ENCODE measurements at regions not wholly inside any gene's neighbourhood (a gene's known extent, or its start where the extent isn't known, plus 50 kb on each side); places are given as distances from the start of the nearest gene placed in this dataset.

GRCh38 chr11:112829971-112830654 is 131.1 kb upstream of the NCAM1 start:
- intact Hi-C loops (cut with DNase I) = no loop called here
- H3K27me3 ChIP-seq = no peaks in the 10 kb centered on the region
- DNase-seq (ENCODE audit: extremely low spot score in 2 of 2) = no peak
- TF ChIP-seq POLR2AphosphoS5 (IDR thresholded peaks at IDR 0.05; ENCODE audit: insufficient read depth in 1 of 2, low read depth in 1 of 2) (no peak), POLR2A (IDR thresholded peaks at IDR 0.05) (no peak), CTCF (IDR thresholded peaks at IDR 0.05) (no peak)
- H3K9me3 ChIP-seq = no peaks in the 10 kb centered on the region
- H3K27ac ChIP-seq = no peak overlapping the region
- no peaks in the 10 kb centered on the region for H3K36me3 ChIP-seq
- no peak overlapping the region for H3K4me3 ChIP-seq
- H3K4me1 ChIP-seq = no peaks in the 10 kb centered on the region

GRCh38 chr11:112831041-112831440 is 130.2 kb upstream of the NCAM1 start:
- H3K4me1 ChIP-seq = no peaks in the 10 kb centered on the region
- no peaks in the 10 kb centered on the region for H3K9me3 ChIP-seq
- TF ChIP-seq POLR2AphosphoS5 (IDR thresholded peaks at IDR 0.05; ENCODE audit: insufficient read depth in 1 of 2, low read depth in 1 of 2) (no peak), CTCF (IDR thresholded peaks at IDR 0.05) (no peak), POLR2A (IDR thresholded peaks at IDR 0.05) (no peak)
- no peak overlapping the region for H3K4me3 ChIP-seq
- no peak for DNase-seq (ENCODE audit: extremely low spot score in 2 of 2)
- H3K27me3 ChIP-seq = no peaks in the 10 kb centered on the region
- H3K27ac ChIP-seq = no peak overlapping the region
- no peaks in the 10 kb centered on the region for H3K36me3 ChIP-seq
- intact Hi-C loops (cut with DNase I) = no loop called here

GRCh38 chr11:112831969-112832766 is 129.1 kb upstream of the NCAM1 start:
- intact Hi-C loops (cut with DNase I) = no loop called here

GRCh38 chr11:112834277-112834755 is 126.9 kb upstream of the NCAM1 start:
- no peak for TF ChIP-seq POLR2AphosphoS5 (IDR thresholded peaks at IDR 0.05; ENCODE audit: insufficient read depth in 1 of 2, low read depth in 1 of 2)
- TF ChIP-seq CTCF (IDR thresholded peaks at IDR 0.05) = no peak
- no peak for TF ChIP-seq POLR2A (IDR thresholded peaks at IDR 0.05)
- no peaks in the 10 kb centered on the region for H3K4me1 ChIP-seq
- no peaks in the 10 kb centered on the region for H3K9me3 ChIP-seq
- intact Hi-C loops (cut with DNase I) = no loop called here
- H3K4me3 ChIP-seq = no peak overlapping the region
- no peak overlapping the region for H3K27ac ChIP-seq
- no peaks in the 10 kb centered on the region for H3K36me3 ChIP-seq
- no peaks in the 10 kb centered on the region for H3K27me3 ChIP-seq
- DNase-seq (ENCODE audit: extremely low spot score in 2 of 2) = no peak

More at GRCh38 chr11:112831969-112832766, 129.1 kb upstream of the NCAM1 start:
- Histone ChIP-seq H3K27ac (no peak overlapping the region), H3K4me3 (no peak overlapping the region), H3K36me3 (no peaks in the 10 kb centered on the region), H3K4me1 (no peaks in the 10 kb centered on the region), H3K27me3 (no peaks in the 10 kb centered on the region), H3K9me3 (no peaks in the 10 kb centered on the region)
- TF ChIP-seq POLR2A (IDR thresholded peaks at IDR 0.05) = no peak
- TF ChIP-seq CTCF (IDR thresholded peaks at IDR 0.05) = no peak
- TF ChIP-seq POLR2AphosphoS5 (IDR thresholded peaks at IDR 0.05; ENCODE audit: insufficient read depth in 1 of 2, low read depth in 1 of 2) = no peak
- DNase-seq (ENCODE audit: extremely low spot score in 2 of 2) = no peak

Measured in vagina (tissue), 2 donors.